Middle frontal gyrus (tissue), 1 donor: ENCODE measurements at regions not wholly inside any gene's neighbourhood (a gene's known extent, or its start where the extent isn't known, plus 50 kb on each side); places are given as distances from the start of the nearest gene placed in this dataset.
"Not testable (repeated sequence)": the region's sequence is repeated elsewhere in the genome, so short reads cannot be mapped to it uniquely, and the experiment has no call there.

Experiments
- DNase-seq: peaks from one replicate; pipeline ENCODE4 v3.0.0-alpha.2; 2015; ENCODE audit warnings: low spot score; ENCODE audit errors: extremely low spot score

GRCh38 chr19:31046024-31046423 is 303.2 kb downstream of the TSHZ3 start:
- no peak for DNase-seq

- no peak for DNase-seq
Measured at GRCh38 chr19:31041461-31041860, 307.8 kb downstream of the TSHZ3 start.

- DNase-seq, result no peak
Measured at GRCh38 chr19:31039151-31039550, 310.1 kb downstream of the TSHZ3 start.

- DNase-seq, result no peak
Measured at GRCh38 chr19:31037286-31037980, 311.8 kb downstream of the TSHZ3 start.

GRCh38 chr19:31031455-31031854 is 317.8 kb downstream of the TSHZ3 start:
- DNase-seq, result not testable (repeated sequence)

GRCh38 chr19:31023038-31023437 is 326.2 kb downstream of the TSHZ3 start:
- DNase-seq, result no peak

GRCh38 chr19:31018936-31019335 is 330.3 kb downstream of the TSHZ3 start:
- DNase-seq, result no peak

- no peak for DNase-seq
Measured at GRCh38 chr19:31015778-31016177, 333.5 kb downstream of the TSHZ3 start.

- no peak for DNase-seq
Measured at GRCh38 chr19:31014668-31015067, 334.6 kb downstream of the TSHZ3 start.

GRCh38 chr19:31013384-31014020 is 335.7 kb downstream of the TSHZ3 start:
- no peak for DNase-seq

- no peak for DNase-seq
Measured at GRCh38 chr19:31002518-31003244, 346.6 kb downstream of the TSHZ3 start.

GRCh38 chr19:31001991-31002390 is 347.2 kb downstream of the TSHZ3 start:
- no peak for DNase-seq

GRCh38 chr19:31000913-31001312 is 348.3 kb downstream of the TSHZ3 start:
- no peak for DNase-seq

GRCh38 chr19:30999726-31000125 is 349.5 kb downstream of the TSHZ3 start:
- no peak for DNase-seq

- DNase-seq, result no peak
Measured at GRCh38 chr19:30997222-30997621, 352.0 kb downstream of the TSHZ3 start.

GRCh38 chr19:30978639-30979038 is 370.6 kb downstream of the TSHZ3 start:
- no peak for DNase-seq

- no peak for DNase-seq
Measured at GRCh38 chr19:30969591-30969990, 379.6 kb downstream of the TSHZ3 start.

- no peak for DNase-seq
Measured at GRCh38 chr19:30968841-30969399, 380.3 kb downstream of the TSHZ3 start.

GRCh38 chr19:30968210-30968609 is 381.0 kb downstream of the TSHZ3 start:
- DNase-seq, result no peak

GRCh38 chr19:30966486-30966885 is 382.8 kb downstream of the TSHZ3 start:
- DNase-seq, result no peak

- no peak for DNase-seq
Measured at GRCh38 chr19:30959011-30959410, 390.2 kb downstream of the TSHZ3 start.
